Suprapubic skin (tissue), 3 donors: ENCODE measurements at regions not wholly inside any gene's neighbourhood (a gene's known extent, or its start where the extent isn't known, plus 50 kb on each side); places are given as distances from the start of the nearest gene placed in this dataset.

Experiments used
- POLR2A ChIP-seq, 2 donors: fragments of 450-650 bp; IDR thresholded peaks; one replicate each; pipeline ENCODE4 v1.6.1; 2017; ENCODE audit warnings: antibody characterized with exemption in 2 of 2, mild to moderate bottlenecking in 2 of 2, moderate library complexity in 2 of 2
- TF ChIP-seq, protein P1 (sequence below), 2 donors: fragments of 200-600 bp in 1 of 2; fragments of 450-650 bp in 1 of 2; sonication (generic) in 1 of 2; IDR thresholded peaks; one replicate each; pipeline ENCODE4 v1.5.1; 2016 to 2019; ENCODE audit warnings: antibody characterized with exemption in 2 of 2, mild to moderate bottlenecking in 1 of 2, moderate library complexity in 1 of 2

DNA sequence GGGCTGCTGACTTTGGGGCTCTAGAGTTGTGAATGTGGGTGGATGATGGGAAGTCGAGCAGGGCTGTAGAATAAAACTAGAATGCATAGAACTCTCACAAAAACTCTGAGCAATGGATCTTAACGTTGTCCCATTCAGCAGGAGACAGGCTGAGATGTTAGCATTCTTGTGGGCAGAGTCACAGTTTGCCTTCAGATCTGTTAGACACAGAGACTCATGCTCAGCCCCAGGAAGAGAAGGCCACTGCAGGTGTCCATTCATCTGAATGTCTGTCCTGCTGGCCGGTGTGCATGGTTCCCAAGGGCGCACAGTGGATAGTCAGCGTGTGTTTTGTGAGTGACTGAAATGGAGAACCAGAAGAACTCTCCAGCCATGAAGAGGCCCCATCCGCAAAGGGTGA, 111.3 kb downstream of the TSN start:
- TF ChIP-seq, protein P1, sequence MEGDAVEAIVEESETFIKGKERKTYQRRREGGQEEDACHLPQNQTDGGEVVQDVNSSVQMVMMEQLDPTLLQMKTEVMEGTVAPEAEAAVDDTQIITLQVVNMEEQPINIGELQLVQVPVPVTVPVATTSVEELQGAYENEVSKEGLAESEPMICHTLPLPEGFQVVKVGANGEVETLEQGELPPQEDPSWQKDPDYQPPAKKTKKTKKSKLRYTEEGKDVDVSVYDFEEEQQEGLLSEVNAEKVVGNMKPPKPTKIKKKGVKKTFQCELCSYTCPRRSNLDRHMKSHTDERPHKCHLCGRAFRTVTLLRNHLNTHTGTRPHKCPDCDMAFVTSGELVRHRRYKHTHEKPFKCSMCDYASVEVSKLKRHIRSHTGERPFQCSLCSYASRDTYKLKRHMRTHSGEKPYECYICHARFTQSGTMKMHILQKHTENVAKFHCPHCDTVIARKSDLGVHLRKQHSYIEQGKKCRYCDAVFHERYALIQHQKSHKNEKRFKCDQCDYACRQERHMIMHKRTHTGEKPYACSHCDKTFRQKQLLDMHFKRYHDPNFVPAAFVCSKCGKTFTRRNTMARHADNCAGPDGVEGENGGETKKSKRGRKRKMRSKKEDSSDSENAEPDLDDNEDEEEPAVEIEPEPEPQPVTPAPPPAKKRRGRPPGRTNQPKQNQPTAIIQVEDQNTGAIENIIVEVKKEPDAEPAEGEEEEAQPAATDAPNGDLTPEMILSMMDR (IDR thresholded peaks at IDR 0.05) = no peak
- TF ChIP-seq POLR2A (IDR thresholded peaks at IDR 0.05) = no peak
